T-helper 1 cell treated with Interleukin-12 subunit alpha and Interleukin-12 subunit beta and Interleukin-4 antibody, amounts not matched to agents 30 μg/mL and 1 μg/mL, for 36 hours (primary cell): ENCODE measurements at regions not wholly inside any gene's neighbourhood (a gene's known extent, or its start where the extent isn't known, plus 50 kb on each side); places are given as distances from the start of the nearest gene placed in this dataset.
"Not testable (repeated sequence)": the region's sequence is repeated elsewhere in the genome, so short reads cannot be mapped to it uniquely, and the experiment has no call there.

Experiments
- H3K27ac Mint-ChIP-seq: one replicate; pipeline ENCODE4 v1.8.0; 2021; ENCODE audit warnings: mild to moderate bottlenecking, mixed read lengths
- H3K27me3 Mint-ChIP-seq: one replicate; pipeline ENCODE4 v1.8.0; 2021; ENCODE audit warnings: low read depth, mixed read lengths
- H3K36me3 Mint-ChIP-seq: one replicate; pipeline ENCODE4 v1.8.0; 2021; ENCODE audit warnings: low read depth, mixed read lengths
- H3K4me1 Mint-ChIP-seq: one replicate; pipeline ENCODE4 v1.8.0; 2021; ENCODE audit warnings: low read depth, mixed read lengths
- H3K4me3 Mint-ChIP-seq: one replicate; pipeline ENCODE4 v1.8.0; 2021; ENCODE audit warnings: mild to moderate bottlenecking, moderate library complexity, mixed read lengths
- H3K9me3 Mint-ChIP-seq: one replicate; pipeline ENCODE4 v1.8.0; 2021; ENCODE audit warnings: mixed read lengths

GRCh38 chr9:41606961-41607547 lies 417.9 kb upstream of the ZNG1F start:
- not testable (repeated sequence) for H3K27me3 Mint-ChIP-seq, H3K36me3 Mint-ChIP-seq, H3K9me3 Mint-ChIP-seq, H3K27ac Mint-ChIP-seq, H3K4me1 Mint-ChIP-seq, H3K4me3 Mint-ChIP-seq

- H3K4me1 Mint-ChIP-seq, H3K27ac Mint-ChIP-seq, H3K9me3 Mint-ChIP-seq, H3K4me3 Mint-ChIP-seq, H3K36me3 Mint-ChIP-seq, H3K27me3 Mint-ChIP-seq: not testable (repeated sequence)
Measured at GRCh38 chr9:41565572-41565971, 376.5 kb upstream of the ZNG1F start.
